GM12878 (cell line): ENCODE measurements at regions not wholly inside any gene's neighbourhood (a gene's known extent, or its start where the extent isn't known, plus 50 kb on each side); places are given as distances from the start of the nearest gene placed in this dataset.
A peak's percentile ranks its signal among the peaks of the same experiment; 100 is the strongest.
"Not testable (repeated sequence)": the region's sequence is repeated elsewhere in the genome, so short reads cannot be mapped to it uniquely, and the experiment has no call there.

Source experiments
- ATAC-seq: fragments of 200-7000 bp; cut with Tn5 transposase; 3 replicates; pipeline ENCODE4 v1.9.1; 2020; ENCODE audit warnings: mild to moderate bottlenecking, moderate library complexity
- BruUV-seq: library from RNA; stranded (reverse); fragments of 400-500 nt; replicated peaks from 2 replicates; lab custom pipeline; 2021; lab: Mats Ljungman, UMichigan
- CTCF ChIA-PET: fragments of 300-600 bp; sonication (Branson Sonifier 250); formaldehyde crosslinking; extraction: SDS; loops from one replicate; lab custom pipeline; 2021; ENCODE audit warnings: inconsistent platforms; lab: Yijun Ruan, JAX
- POLR2A ChIA-PET: fragments of 350-600 bp; formaldehyde crosslinking; extraction: SDS; loops from one replicate; lab custom pipeline; 2021; ENCODE audit warnings: inconsistent platforms; lab: Charles Lee
- RAD21 ChIA-PET: fragments of 300-600 bp; sonication (Branson Sonifier 250); formaldehyde crosslinking; loops from one replicate; lab custom pipeline; 2023; ENCODE audit warnings: antibody characterized with exemption; ENCODE audit not compliant: unreplicated experiment; lab: Charles Lee
- SMC1A ChIA-PET: fragments of 300-600 bp; sonication (Branson Sonifier 250); formaldehyde crosslinking; loops from one replicate; lab custom pipeline; 2023; ENCODE audit not compliant: unreplicated experiment, uncharacterized antibody; lab: Charles Lee
- DNase-seq: peaks from one replicate; pipeline ENCODE4 v3.0.0-alpha.2; 2011; ENCODE audit warnings: low read depth, low spot score
- FAIRE-seq: peaks from 3 replicates; lab custom pipeline; 2011; peaks lifted over from hg19 to GRCh38; lab: Jason Lieb, UNC
- H2AFZ ChIP-seq: 2 replicates; pipeline ENCODE4 v1.6.0; 2011; ENCODE audit warnings: low read depth, low read length, control low read depth; ENCODE audit not compliant: control insufficient read depth
- H3K27ac ChIP-seq: 2 replicates; pipeline ENCODE4 v1.5.1; 2011; ENCODE audit warnings: control low read depth; ENCODE audit not compliant: control insufficient read depth, insufficient read depth
- H3K27me3 ChIP-seq, 2 experiments: replicated peaks in 1 of 2; 2 replicates each; pipeline versions ENCODE4 v1.6.0 to v1.6.1; 2011; ENCODE audit warnings: low read length in 1 of 2; ENCODE audit not compliant: control insufficient read depth in 2 of 2, insufficient read depth in 2 of 2
- H3K36me3 ChIP-seq, 2 experiments: 2 replicates each; pipeline ENCODE4 v1.5.1; 2011; ENCODE audit warnings: low read length in 1 of 2; ENCODE audit not compliant: control insufficient read depth in 2 of 2, insufficient read depth in 2 of 2
- H3K4me1 ChIP-seq: 2 replicates; pipeline ENCODE4 v1.6.1; 2011; ENCODE audit warnings: mild to moderate bottlenecking, low read length, moderate library complexity, mixed read lengths; ENCODE audit not compliant: control insufficient read depth, insufficient read depth
- H3K4me2 ChIP-seq: 2 replicates; pipeline ENCODE4 v1.6.0; 2011; ENCODE audit warnings: control low read depth; ENCODE audit not compliant: control insufficient read depth, insufficient read depth
- H3K4me3 ChIP-seq: fragments of 200-600 bp; sonication (generic); 2 replicates; pipeline ENCODE4 v1.5.1; 2016
- H3K79me2 ChIP-seq: 2 replicates; pipeline ENCODE4 v1.6.0; 2011; ENCODE audit warnings: low read length; ENCODE audit not compliant: control insufficient read depth, insufficient read depth
- H3K9ac ChIP-seq: 2 replicates; pipeline ENCODE4 v1.8.0; 2011; ENCODE audit warnings: low read length, control low read depth, mixed read lengths; ENCODE audit not compliant: control insufficient read depth, insufficient read depth
- H3K9me3 ChIP-seq: replicated peaks from 3 replicates; pipeline ENCODE4 v1.5.1; 2011; ENCODE audit warnings: mild to moderate bottlenecking, low read length; ENCODE audit not compliant: control insufficient read depth, insufficient read depth
- H4K20me1 ChIP-seq: 2 replicates; pipeline ENCODE4 v1.6.0; 2011; ENCODE audit not compliant: control insufficient read depth, insufficient read depth
- BHLHE40 ChIP-seq, 2 experiments: fragments of 450-650 bp in 1 of 2; IDR thresholded peaks; 2 replicates each; pipeline ENCODE4 v1.6.1; 2011 to 2017; ENCODE audit warnings: low read depth in 2 of 2, borderline replicate concordance in 1 of 2, improper control_type of control experiment in 1 of 2, low read length in 1 of 2, mild to moderate bottlenecking in 1 of 2
- BMI1 ChIP-seq: fragments of 450-650 bp; IDR thresholded peaks from 2 replicates; pipeline ENCODE4 v1.6.1; 2016; ENCODE audit warnings: mild to moderate bottlenecking, moderate library complexity, borderline replicate concordance
- CREB1 ChIP-seq: IDR thresholded peaks from 2 replicates; pipeline ENCODE4 v1.6.1; 2012; ENCODE audit warnings: low read depth, mild to moderate bottlenecking, inconsistent platforms
- EGR1 ChIP-seq, 2 experiments: IDR thresholded peaks; 1 replicate in 1 of 2; 2 replicates in 1 of 2; pipeline ENCODE4 v1.6.1; 2011 to 2012; ENCODE audit warnings: low read depth in 2 of 2, low read length in 2 of 2, borderline replicate concordance in 1 of 2, mild to moderate bottlenecking in 1 of 2, moderate library complexity in 1 of 2
- HDGF ChIP-seq: fragments of 450-650 bp; IDR thresholded peaks from 2 replicates; pipeline ENCODE4 v1.6.1; 2016; ENCODE audit warnings: antibody characterized with exemption
- MXI1 ChIP-seq: fragments of 150-350 bp; IDR thresholded peaks from 2 replicates; pipeline ENCODE4 v1.6.1; 2011; ENCODE audit warnings: low read depth, mild to moderate bottlenecking, inconsistent platforms, low read length, improper control_type of control experiment
- POLR2A ChIP-seq: IDR thresholded peaks from 2 replicates; pipeline ENCODE4 v1.6.1; 2011; ENCODE audit warnings: low read depth, mild to moderate bottlenecking, low read length
- RAD51 ChIP-seq: fragments of 450-650 bp; IDR thresholded peaks from 2 replicates; pipeline ENCODE4 v1.6.1; 2016; ENCODE audit warnings: moderate library complexity, mild to moderate bottlenecking, inconsistent platforms
- SP1 ChIP-seq: IDR thresholded peaks from one replicate; pipeline ENCODE4 v1.6.1; 2011; ENCODE audit warnings: low read depth, low read length
- SRF ChIP-seq, 2 experiments: IDR thresholded peaks; 2 replicates each; pipeline ENCODE4 v1.6.1; 2011; ENCODE audit warnings: low read depth in 2 of 2, low read length in 2 of 2, mild to moderate bottlenecking in 1 of 2, moderate library complexity in 1 of 2
- TAF1 ChIP-seq: IDR thresholded peaks from 2 replicates; pipeline ENCODE4 v1.6.1; 2011; ENCODE audit warnings: mild to moderate bottlenecking, low read depth, low read length, borderline replicate concordance
- USF1 ChIP-seq: IDR thresholded peaks from 2 replicates; pipeline ENCODE4 v1.6.1; 2011; ENCODE audit warnings: borderline replicate concordance, low read depth, mild to moderate bottlenecking, moderate library complexity, mixed read lengths, low read length; ENCODE audit not compliant: insufficient read depth; ENCODE audit errors: extremely low read length
- YY1 ChIP-seq: IDR thresholded peaks from 2 replicates; pipeline ENCODE4 v1.6.1; 2011; ENCODE audit warnings: low read depth, mild to moderate bottlenecking, low read length
- WGBS: methylation state at CpG from one replicate; pipeline ENCODE4 v1.1.6; 2016; ENCODE audit warnings: low lambda C conversion rate; ENCODE audit not compliant: insufficient replicate concordance, insufficient coverage; ENCODE audit errors: missing lambda C conversion rate; 5-methylcytosine and 5-hydroxymethylcytosine counted together
- in situ Hi-C: fragments of 300-500 bp; cut with MboI; formaldehyde crosslinking; loops from 9 replicates; pipeline ENCODE4 v1.14.3; 2018; ENCODE audit warnings: mixed read lengths
- intact Hi-C: fragments of 100-400 bp; cut with micrococcal nuclease; formaldehyde crosslinking; loops from one replicate; pipeline ENCODE4 v1.14.2; 2022; ENCODE audit not compliant: unreplicated experiment

GRCh38 chr11:67805253-67806126 lies 131.1 kb upstream of the ALDH3B2 start:
- SMC1A ChIA-PET, H3K27me3 ChIP-seq, H3K4me1 ChIP-seq: not testable (repeated sequence)
- FAIRE-seq = peak; percentile 91
- H3K4me3 ChIP-seq = peak overlapping the region; percentile 81
- TF ChIP-seq HDGF (peak; percentile 99), BMI1 (peak; percentile 64; the same call in 1 of the 2 replicates), BHLHE40 (IDR thresholded peaks at IDR 0.05; ENCODE audit: borderline replicate concordance in 1 of 2, low read depth in 2 of 2, low read length in 1 of 2) (peak in 1 of 2 experiments; percentile 68; a peak in 1 of 4 replicates), USF1 (peak; percentile 46), RAD51 (peak; percentile 78), EGR1 (IDR thresholded peaks at IDR 0.05; ENCODE audit: borderline replicate concordance in 1 of 2, low read depth in 2 of 2, low read length in 2 of 2) (peak in 1 of 2 experiments; percentile 65; a peak in 1 of 3 replicates), MXI1 (0 out of 2 replicates have a peak, but pooled peaks have one; percentile 78), SRF (IDR thresholded peaks at IDR 0.05; ENCODE audit: low read depth in 2 of 2, low read length in 2 of 2) (0 out of 4 replicates have a peak, but pooled peaks of 1 of the 2 experiments have one; percentile 19), YY1 (peak; percentile 94), POLR2A (peak; percentile 65), SP1 (peak; percentile 43), TAF1 (peak; percentile 37; the same call in 1 of the 2 replicates), CREB1 (peak; percentile 3; the same call in 1 of the 2 replicates)
- TF ChIP-seq, all 136 proteins: peak for 13; not testable (repeated sequence) for 123
- H4K20me1 ChIP-seq, POLR2A ChIA-PET, H3K79me2 ChIP-seq, CTCF ChIA-PET, RAD21 ChIA-PET, intact Hi-C loops, H3K9me3 ChIP-seq, BruUV-seq, in situ Hi-C loops, H3K36me3 ChIP-seq: not testable (repeated sequence)
- Histone ChIP-seq H3K4me2 (peak overlapping the region; percentile 89), H2AFZ (peak overlapping the region; percentile 84), H3K9ac (peak overlapping the region; percentile 67; the same call in 1 of the 2 replicates), H3K27ac (peak overlapping the region; percentile 72)
- ATAC-seq (peak; percentile 99), DNase-seq (peak; percentile 82)
- 1% methylated on average over 51 of the region's 66 CpGs for WGBS
